SK-N-SH (cell line): ENCODE measurements at regions not wholly inside any gene's neighbourhood (a gene's known extent, or its start where the extent isn't known, plus 50 kb on each side); places are given as distances from the start of the nearest gene placed in this dataset.

Experiments used
- CTCF ChIA-PET: fragments of 300-600, 350-600 bp; formaldehyde crosslinking; extraction: SDS; loops from one replicate; lab custom pipeline; 2021; lab: Yijun Ruan, JAX
- POLR2A ChIA-PET: fragments of 350-600 bp; sonication (Branson Sonifier 250); formaldehyde crosslinking; extraction: SDS; loops from one replicate; lab custom pipeline; 2020; ENCODE audit warnings: antibody characterized with exemption, inconsistent platforms; lab: Yijun Ruan, JAX
- DNase-seq: peaks from one replicate; pipeline ENCODE4 v3.0.0; 2012
- H2AFZ ChIP-seq: fragments of 200-600 bp; sonication (generic); 2 replicates; pipeline ENCODE4 v1.8.1; 2016; ENCODE audit warnings: antibody characterized with exemption, mild to moderate bottlenecking, low read depth
- H3F3A ChIP-seq: fragments of 200-600 bp; sonication (generic); replicated peaks from 2 replicates; pipeline ENCODE3; 2016; ENCODE audit warnings: antibody characterized with exemption, mild to moderate bottlenecking; ENCODE audit not compliant: insufficient read depth
- H3K27ac ChIP-seq, 2 experiments: fragments of 200-500 bp in 1 of 2; fragments of 200-600 bp in 1 of 2; sonication (Bioruptor generic) in 1 of 2; sonication (generic), shearing (Covaris generic) in 1 of 2; 2 replicates each; pipeline versions ENCODE4 v1.5.1 to v1.6.1; 2014 to 2016; ENCODE audit warnings: low read depth in 2 of 2, inconsistent platforms in 1 of 2, low read length in 1 of 2, mild to moderate bottlenecking in 1 of 2, mixed read lengths in 1 of 2
- H3K27me3 ChIP-seq: fragments of 200-600 bp; sonication (generic), shearing (Covaris generic); 2 replicates; pipeline ENCODE4 v1.6.1; 2016; ENCODE audit warnings: mixed run types; ENCODE audit not compliant: insufficient read depth
- H3K36me3 ChIP-seq, 2 experiments: fragments of 200-500 bp in 1 of 2; fragments of 200-600 bp in 1 of 2; sonication (Bioruptor generic) in 1 of 2; sonication (generic) in 1 of 2; replicated peaks in 1 of 2; 2 replicates each; pipeline versions ENCODE3 to v1.5.1; 2014 to 2016; ENCODE audit warnings: low read length in 1 of 2, mild to moderate bottlenecking in 1 of 2; ENCODE audit not compliant: insufficient read depth in 2 of 2, control insufficient read depth in 1 of 2
- H3K4me1 ChIP-seq, 2 experiments: fragments of 200-500 bp in 1 of 2; fragments of 200-600 bp in 1 of 2; sonication (Bioruptor generic) in 1 of 2; sonication (generic), shearing (Covaris generic) in 1 of 2; 2 replicates each; pipeline versions ENCODE4 v1.5.1 to v1.6.1; 2014 to 2016; ENCODE audit warnings: low read depth in 1 of 2, low read length in 1 of 2, mixed run types in 1 of 2; ENCODE audit not compliant: insufficient read depth in 2 of 2, control insufficient read depth in 1 of 2
- H3K4me2 ChIP-seq: fragments of 200-600 bp; sonication (generic), shearing (Covaris generic); 2 replicates; pipeline ENCODE4 v1.6.1; 2017; ENCODE audit warnings: mixed run types
- H3K4me3 ChIP-seq, 2 experiments: fragments of 200-500 bp in 1 of 2; fragments of 200-600 bp in 1 of 2; sonication (Bioruptor generic) in 1 of 2; sonication (generic), shearing (Covaris generic) in 1 of 2; 2 replicates each; pipeline versions ENCODE4 v1.5.1 to v1.8.1; 2014 to 2016; ENCODE audit warnings: low read depth in 2 of 2, inconsistent platforms in 1 of 2, low read length in 1 of 2, mild to moderate bottlenecking in 1 of 2, mixed read lengths in 1 of 2, moderate library complexity in 1 of 2
- H3K79me2 ChIP-seq: fragments of 200-600 bp; sonication (generic); 2 replicates; pipeline ENCODE4 v1.8.1; 2017; ENCODE audit warnings: mild to moderate bottlenecking; ENCODE audit not compliant: insufficient read depth
- H3K9ac ChIP-seq: fragments of 200-600 bp; sonication (generic); 2 replicates; pipeline ENCODE4 v1.6.1; 2017; ENCODE audit warnings: mixed run types
- H3K9me2 ChIP-seq: fragments of 200-600 bp; sonication (generic); 2 replicates; pipeline ENCODE4 v1.6.1; 2017; ENCODE audit warnings: mixed run types
- H3K9me3 ChIP-seq: fragments of 200-600 bp; sonication (generic); 2 replicates; pipeline ENCODE4 v1.6.1; 2017; ENCODE audit warnings: mixed run types, mild to moderate bottlenecking, moderate library complexity
- H4K20me1 ChIP-seq: fragments of 200-600 bp; sonication (generic); 2 replicates; pipeline ENCODE4 v1.6.1; 2017; ENCODE audit warnings: mild to moderate bottlenecking, mixed run types; ENCODE audit not compliant: insufficient read depth
- CHD2 ChIP-seq: fragments of 150-350 bp; IDR thresholded peaks from 2 replicates; pipeline ENCODE4 v1.6.1; 2018; ENCODE audit warnings: low read length; ENCODE audit not compliant: partially characterized antibody
- EP300 ChIP-seq, 2 experiments: IDR thresholded peaks; 2 replicates each; pipeline versions ENCODE4 v1.4.0 to v1.6.1; 2012; ENCODE audit warnings: borderline replicate concordance in 1 of 2, low read depth in 1 of 2, low read length in 1 of 2
- FOXJ3 ChIP-seq: sonication (generic); formaldehyde crosslinking; IDR thresholded peaks from 2 replicates; pipeline ENCODE4 v1.5.1; 2020; ENCODE audit warnings: mild to moderate bottlenecking, missing genetic modification reagents
- FOXM1 ChIP-seq: IDR thresholded peaks from 2 replicates; pipeline ENCODE4 v1.4.0; 2012; ENCODE audit warnings: low read depth, mild to moderate bottlenecking
- GATA2 ChIP-seq: sonication (generic); formaldehyde crosslinking; IDR thresholded peaks from 2 replicates; pipeline ENCODE4 v1.5.0; 2020; ENCODE audit warnings: mild to moderate bottlenecking, missing genetic modification reagents
- NFIC ChIP-seq: IDR thresholded peaks from 2 replicates; pipeline ENCODE4 v1.4.0; 2012; ENCODE audit warnings: borderline replicate concordance
- POLR2AphosphoS5 ChIP-seq: IDR thresholded peaks from 2 replicates; pipeline ENCODE4 v1.6.1; 2012; ENCODE audit warnings: low read depth, low read length
- RXRA ChIP-seq: IDR thresholded peaks from 2 replicates; pipeline ENCODE4 v1.4.0; 2012; ENCODE audit warnings: low read depth, mild to moderate bottlenecking, borderline replicate concordance
- TEAD4 ChIP-seq: IDR thresholded peaks from 2 replicates; pipeline ENCODE4 v1.4.0; 2012; ENCODE audit warnings: mild to moderate bottlenecking, borderline replicate concordance; ENCODE audit not compliant: insufficient read depth
- WGBS: methylation state at CpG from one replicate; pipeline ENCODE4 v1.1.6; 2017; ENCODE audit warnings: low lambda C conversion rate; 5-methylcytosine and 5-hydroxymethylcytosine counted together
- TF ChIP-seq, protein P1 (sequence below): fragments of 150-350 bp; IDR thresholded peaks from 2 replicates; pipeline ENCODE4 v1.6.1; 2016; ENCODE audit warnings: mild to moderate bottlenecking, low read depth, low read length
- TF ChIP-seq, protein P2 (sequence below): IDR thresholded peaks from 2 replicates; pipeline ENCODE4 v1.6.1; 2012; ENCODE audit warnings: mild to moderate bottlenecking, low read depth, low read length, moderate library complexity
- TF ChIP-seq, protein P3 (sequence below): IDR thresholded peaks from 2 replicates; pipeline ENCODE4 v1.4.0; 2012; ENCODE audit warnings: low read depth
- TF ChIP-seq, protein P4 (sequence below): IDR thresholded peaks from 2 replicates; pipeline ENCODE4 v1.4.0; 2012; ENCODE audit warnings: low read depth, borderline replicate concordance
- TF ChIP-seq, protein P5 (sequence below): fragments of 150-350 bp; IDR thresholded peaks from 2 replicates; pipeline ENCODE4 v1.6.1; 2017; ENCODE audit warnings: antibody characterized with exemption, low read length, low read depth, borderline replicate concordance

DNA sequence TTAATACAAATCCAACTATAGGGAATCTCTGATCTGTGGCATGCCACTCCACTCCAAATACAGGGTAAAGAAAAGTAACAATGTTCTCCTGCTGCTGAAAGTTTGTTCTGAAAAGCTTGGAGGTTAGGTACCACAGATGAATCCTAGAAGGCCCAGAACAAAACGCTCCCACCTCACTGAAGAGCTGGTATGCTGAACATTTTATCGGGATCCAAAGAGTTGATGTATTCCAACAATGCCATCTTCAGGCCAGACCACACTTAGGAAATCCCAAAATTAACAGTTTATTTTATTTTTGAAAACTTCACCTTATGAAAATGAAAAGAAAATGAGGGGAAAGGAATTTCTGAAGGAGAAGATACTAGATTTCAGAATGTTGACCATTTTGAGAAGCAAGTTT is 145.1 kb upstream of the CDH19 start (continued):
- TF ChIP-seq, protein P1, sequence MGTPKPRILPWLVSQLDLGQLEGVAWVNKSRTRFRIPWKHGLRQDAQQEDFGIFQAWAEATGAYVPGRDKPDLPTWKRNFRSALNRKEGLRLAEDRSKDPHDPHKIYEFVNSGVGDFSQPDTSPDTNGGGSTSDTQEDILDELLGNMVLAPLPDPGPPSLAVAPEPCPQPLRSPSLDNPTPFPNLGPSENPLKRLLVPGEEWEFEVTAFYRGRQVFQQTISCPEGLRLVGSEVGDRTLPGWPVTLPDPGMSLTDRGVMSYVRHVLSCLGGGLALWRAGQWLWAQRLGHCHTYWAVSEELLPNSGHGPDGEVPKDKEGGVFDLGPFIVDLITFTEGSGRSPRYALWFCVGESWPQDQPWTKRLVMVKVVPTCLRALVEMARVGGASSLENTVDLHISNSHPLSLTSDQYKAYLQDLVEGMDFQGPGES: no peak
- TF ChIP-seq RXRA (no peak), FOXM1 (no peak), EP300 (IDR thresholded peaks at IDR 0.05; ENCODE audit: borderline replicate concordance in 1 of 2, low read depth in 1 of 2, low read length in 1 of 2) (no peak)

DNA sequence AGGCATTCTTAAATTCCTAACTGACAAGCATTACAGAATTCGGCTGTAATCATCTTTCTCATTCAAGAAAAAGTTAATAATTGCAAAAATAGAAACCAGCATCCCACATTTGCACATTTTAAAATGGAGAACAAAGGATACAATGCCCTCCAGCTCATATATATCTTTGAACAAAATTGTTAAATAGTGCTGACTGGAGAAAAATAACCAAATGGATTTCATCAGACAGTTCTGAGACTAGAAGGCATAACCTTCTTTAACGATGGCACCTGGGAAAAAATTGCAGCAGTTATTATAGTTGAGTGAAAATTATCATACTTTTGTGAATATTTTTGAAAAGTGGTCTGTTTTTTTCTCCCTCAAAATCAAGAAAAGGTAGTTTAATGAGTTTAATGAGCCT is 138.9 kb upstream of the CDH19 start:
- no peaks in the 10 kb centered on the region for H3K9me3 ChIP-seq
- no peaks in the 10 kb centered on the region for H3K36me3 ChIP-seq
- H2AFZ ChIP-seq: no peak overlapping the region
- no peaks in the 10 kb centered on the region for H3K27me3 ChIP-seq
- H3K9ac ChIP-seq: no peak overlapping the region
- DNase-seq: no peak
- no peak overlapping the region for H3K4me3 ChIP-seq
- no peaks in the 10 kb centered on the region for H3K4me1 ChIP-seq
- ChIA-PET POLR2A (no interaction called here), CTCF (no interaction called here)
- no peaks in the 10 kb centered on the region for H3F3A ChIP-seq
- H3K9me2 ChIP-seq: no peaks in the 10 kb centered on the region
- TF ChIP-seq, protein P2, sequence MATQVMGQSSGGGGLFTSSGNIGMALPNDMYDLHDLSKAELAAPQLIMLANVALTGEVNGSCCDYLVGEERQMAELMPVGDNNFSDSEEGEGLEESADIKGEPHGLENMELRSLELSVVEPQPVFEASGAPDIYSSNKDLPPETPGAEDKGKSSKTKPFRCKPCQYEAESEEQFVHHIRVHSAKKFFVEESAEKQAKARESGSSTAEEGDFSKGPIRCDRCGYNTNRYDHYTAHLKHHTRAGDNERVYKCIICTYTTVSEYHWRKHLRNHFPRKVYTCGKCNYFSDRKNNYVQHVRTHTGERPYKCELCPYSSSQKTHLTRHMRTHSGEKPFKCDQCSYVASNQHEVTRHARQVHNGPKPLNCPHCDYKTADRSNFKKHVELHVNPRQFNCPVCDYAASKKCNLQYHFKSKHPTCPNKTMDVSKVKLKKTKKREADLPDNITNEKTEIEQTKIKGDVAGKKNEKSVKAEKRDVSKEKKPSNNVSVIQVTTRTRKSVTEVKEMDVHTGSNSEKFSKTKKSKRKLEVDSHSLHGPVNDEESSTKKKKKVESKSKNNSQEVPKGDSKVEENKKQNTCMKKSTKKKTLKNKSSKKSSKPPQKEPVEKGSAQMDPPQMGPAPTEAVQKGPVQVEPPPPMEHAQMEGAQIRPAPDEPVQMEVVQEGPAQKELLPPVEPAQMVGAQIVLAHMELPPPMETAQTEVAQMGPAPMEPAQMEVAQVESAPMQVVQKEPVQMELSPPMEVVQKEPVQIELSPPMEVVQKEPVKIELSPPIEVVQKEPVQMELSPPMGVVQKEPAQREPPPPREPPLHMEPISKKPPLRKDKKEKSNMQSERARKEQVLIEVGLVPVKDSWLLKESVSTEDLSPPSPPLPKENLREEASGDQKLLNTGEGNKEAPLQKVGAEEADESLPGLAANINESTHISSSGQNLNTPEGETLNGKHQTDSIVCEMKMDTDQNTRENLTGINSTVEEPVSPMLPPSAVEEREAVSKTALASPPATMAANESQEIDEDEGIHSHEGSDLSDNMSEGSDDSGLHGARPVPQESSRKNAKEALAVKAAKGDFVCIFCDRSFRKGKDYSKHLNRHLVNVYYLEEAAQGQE: no peak
- no peak for TF ChIP-seq CHD2
- TF ChIP-seq, protein P3, sequence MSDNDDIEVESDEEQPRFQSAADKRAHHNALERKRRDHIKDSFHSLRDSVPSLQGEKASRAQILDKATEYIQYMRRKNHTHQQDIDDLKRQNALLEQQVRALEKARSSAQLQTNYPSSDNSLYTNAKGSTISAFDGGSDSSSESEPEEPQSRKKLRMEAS: no peak
- no peak for TF ChIP-seq EP300 (IDR thresholded peaks at IDR 0.05; ENCODE audit: borderline replicate concordance in 1 of 2, low read depth in 1 of 2, low read length in 1 of 2)
- no peak for TF ChIP-seq TEAD4
- TF ChIP-seq POLR2AphosphoS5: no peak
- no peak for TF ChIP-seq FOXM1
- no peak for TF ChIP-seq FOXJ3 (CRISPR knock-in tag)
- no peak for TF ChIP-seq GATA2
- TF ChIP-seq, protein P1: no peak
- TF ChIP-seq, protein P4, sequence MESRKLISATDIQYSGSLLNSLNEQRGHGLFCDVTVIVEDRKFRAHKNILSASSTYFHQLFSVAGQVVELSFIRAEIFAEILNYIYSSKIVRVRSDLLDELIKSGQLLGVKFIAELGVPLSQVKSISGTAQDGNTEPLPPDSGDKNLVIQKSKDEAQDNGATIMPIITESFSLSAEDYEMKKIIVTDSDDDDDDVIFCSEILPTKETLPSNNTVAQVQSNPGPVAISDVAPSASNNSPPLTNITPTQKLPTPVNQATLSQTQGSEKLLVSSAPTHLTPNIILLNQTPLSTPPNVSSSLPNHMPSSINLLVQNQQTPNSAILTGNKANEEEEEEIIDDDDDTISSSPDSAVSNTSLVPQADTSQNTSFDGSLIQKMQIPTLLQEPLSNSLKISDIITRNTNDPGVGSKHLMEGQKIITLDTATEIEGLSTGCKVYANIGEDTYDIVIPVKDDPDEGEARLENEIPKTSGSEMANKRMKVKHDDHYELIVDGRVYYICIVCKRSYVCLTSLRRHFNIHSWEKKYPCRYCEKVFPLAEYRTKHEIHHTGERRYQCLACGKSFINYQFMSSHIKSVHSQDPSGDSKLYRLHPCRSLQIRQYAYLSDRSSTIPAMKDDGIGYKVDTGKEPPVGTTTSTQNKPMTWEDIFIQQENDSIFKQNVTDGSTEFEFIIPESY: no peak
- TF ChIP-seq NFIC: no peak
- TF ChIP-seq, protein P5, sequence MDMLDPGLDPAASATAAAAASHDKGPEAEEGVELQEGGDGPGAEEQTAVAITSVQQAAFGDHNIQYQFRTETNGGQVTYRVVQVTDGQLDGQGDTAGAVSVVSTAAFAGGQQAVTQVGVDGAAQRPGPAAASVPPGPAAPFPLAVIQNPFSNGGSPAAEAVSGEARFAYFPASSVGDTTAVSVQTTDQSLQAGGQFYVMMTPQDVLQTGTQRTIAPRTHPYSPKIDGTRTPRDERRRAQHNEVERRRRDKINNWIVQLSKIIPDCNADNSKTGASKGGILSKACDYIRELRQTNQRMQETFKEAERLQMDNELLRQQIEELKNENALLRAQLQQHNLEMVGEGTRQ: no peak
- TF ChIP-seq, all 33 proteins: peak for 0
- 21% methylated on average over 2 of the region's 2 CpGs for WGBS
- Histone ChIP-seq H3K79me2 (no peaks in the 10 kb centered on the region), H3K4me2 (no peak overlapping the region), H4K20me1 (no peaks in the 10 kb centered on the region), H3K27ac (no peak overlapping the region)
